Peyer's patch (tissue), 2 donors: ENCODE measurements at regions not wholly inside any gene's neighbourhood (a gene's known extent, or its start where the extent isn't known, plus 50 kb on each side); places are given as distances from the start of the nearest gene placed in this dataset.

Source experiments
- small RNA-seq, 2 donors: library from RNA; depleted of rRNA; stranded (forward); fragments of <200 nt; gene quantifications; one replicate each; pipeline ENCODE3, GENCODE V24; 2016

Small RNA genes in the stretch of these regions (small RNA-seq; reads per million reads assigned to genes)
- 0 reads per million in 2 donors for gene MIR147A
